ENCODE measurements at regions not wholly inside any gene's neighbourhood (a gene's known extent, or its start where the extent isn't known, plus 50 kb on each side); places are given as distances from the start of the nearest gene placed in this dataset.

DNA sequence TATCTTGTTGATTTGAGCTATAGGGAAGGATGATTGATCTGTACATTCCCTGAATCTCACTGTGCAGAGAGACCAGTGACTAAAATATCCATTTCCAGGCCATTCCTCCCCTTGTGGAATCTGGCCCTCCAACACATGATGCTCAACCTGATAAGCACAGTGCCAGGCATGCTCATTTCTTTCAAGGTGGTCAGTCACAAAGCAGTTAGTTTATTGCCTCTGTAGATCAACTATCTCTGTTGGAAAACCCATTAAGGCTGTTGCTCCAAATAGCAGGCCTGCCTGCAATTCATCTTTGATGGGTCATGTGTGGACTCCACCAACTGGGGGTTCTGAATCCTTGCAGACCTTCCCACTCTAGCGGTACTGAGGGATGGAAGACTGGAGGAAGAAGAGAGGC, 168.6 kb upstream of the FOXK1 start:
- Histone ChIP-seq H3K27ac (no peak overlapping the region), H3K27me3 (replicated peaks) (no peaks in the 10 kb centered on the region), H3K4me3 (ENCODE audit: low read depth, low read length) (no peak overlapping the region), H3K36me3 (replicated peaks) (no peaks in the 10 kb centered on the region)
- no peak for TF ChIP-seq CTCF (IDR thresholded peaks at IDR 0.05; ENCODE audit: low read depth, low read length, missing control alignments)
- in situ Hi-C loops (cut with HindIII; ENCODE audit: low pct_ligation_motif_present, low sequenced_read_pairs), result no loop called here
- DNase-seq, result no peak

DNA sequence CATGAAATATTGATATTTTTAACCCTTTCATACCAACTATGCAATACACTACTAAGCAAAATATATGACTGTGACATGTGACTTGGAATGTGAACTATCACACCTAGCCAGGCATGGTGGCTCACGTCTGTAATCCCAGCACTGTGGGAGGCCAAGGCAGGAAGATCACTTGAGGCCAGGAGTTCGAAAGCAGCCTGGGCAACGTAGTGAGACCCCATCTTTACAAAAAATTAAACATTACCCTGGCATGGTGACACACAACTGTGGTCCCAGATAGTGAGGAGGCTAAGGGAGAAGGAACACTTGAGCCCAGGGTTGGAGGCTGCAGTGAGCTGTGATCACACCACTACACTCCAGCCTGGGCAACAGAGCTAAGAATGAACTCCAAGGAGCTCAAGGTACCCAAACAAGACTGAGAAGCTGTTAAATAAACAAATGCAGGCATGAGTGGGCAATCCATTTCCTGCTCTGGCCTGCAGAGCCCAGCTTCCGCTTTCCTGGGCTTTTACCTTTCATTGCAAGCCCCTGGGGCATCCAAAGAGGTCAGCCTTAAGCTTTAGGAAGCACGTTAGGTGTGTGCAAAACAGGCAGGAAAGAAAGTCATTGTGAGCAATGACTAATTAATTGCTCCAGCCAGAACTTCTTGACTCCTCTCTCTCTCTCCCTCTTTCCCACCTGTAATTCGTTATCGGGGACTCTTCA, 162.1 kb upstream of the FOXK1 start:
- DNase-seq, result no peak
- Histone ChIP-seq H3K4me3 (ENCODE audit: low read depth, low read length) (no peak overlapping the region), H3K36me3 (replicated peaks) (no peaks in the 10 kb centered on the region), H3K27me3 (replicated peaks) (no peaks in the 10 kb centered on the region), H3K27ac (no peak overlapping the region)
- in situ Hi-C loops (cut with HindIII; ENCODE audit: low pct_ligation_motif_present, low sequenced_read_pairs), result no loop called here
- TF ChIP-seq CTCF (IDR thresholded peaks at IDR 0.05; ENCODE audit: low read depth, low read length, missing control alignments), result no peak

GRCh38 chr7:4523219-4523618, 158.9 kb upstream of the FOXK1 start:
- in situ Hi-C loops (cut with HindIII; ENCODE audit: low pct_ligation_motif_present, low sequenced_read_pairs), result no loop called here
- DNase-seq, result no peak
- Histone ChIP-seq H3K27me3 (replicated peaks) (no peaks in the 10 kb centered on the region), H3K27ac (no peak overlapping the region), H3K36me3 (replicated peaks) (no peaks in the 10 kb centered on the region), H3K4me3 (ENCODE audit: low read depth, low read length) (no peak overlapping the region)
- TF ChIP-seq CTCF (IDR thresholded peaks at IDR 0.05; ENCODE audit: low read depth, low read length, missing control alignments), result no peak

GRCh38 chr7:4523873-4524272, 158.2 kb upstream of the FOXK1 start:
- no peak for TF ChIP-seq CTCF (IDR thresholded peaks at IDR 0.05; ENCODE audit: low read depth, low read length, missing control alignments)
- Histone ChIP-seq H3K36me3 (replicated peaks) (no peaks in the 10 kb centered on the region), H3K27ac (no peak overlapping the region), H3K27me3 (replicated peaks) (no peaks in the 10 kb centered on the region), H3K4me3 (ENCODE audit: low read depth, low read length) (no peak overlapping the region)
- in situ Hi-C loops (cut with HindIII; ENCODE audit: low pct_ligation_motif_present, low sequenced_read_pairs), result no loop called here
- no peak for DNase-seq

DNA sequence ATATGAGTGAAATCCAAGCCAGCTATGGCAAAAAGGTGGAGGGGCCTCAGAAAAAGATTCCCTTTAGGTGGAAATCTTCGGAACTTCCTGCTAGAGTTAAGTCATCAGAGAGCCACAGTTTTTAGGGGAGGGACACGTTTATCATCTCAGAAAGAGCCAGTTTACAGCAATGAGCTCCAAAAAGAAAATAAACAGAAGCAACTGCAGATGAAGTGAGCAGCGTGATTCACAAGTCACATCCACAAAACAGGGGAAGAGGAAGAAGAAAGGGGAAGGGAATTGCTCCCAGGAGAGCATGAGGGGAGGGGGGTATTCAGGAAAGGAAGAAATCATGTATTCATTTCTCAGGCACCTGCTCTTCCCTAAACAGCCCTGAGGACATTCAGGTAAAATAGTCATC, 156.2 kb upstream of the FOXK1 start:
- H3K4me3 ChIP-seq (ENCODE audit: low read depth, low read length), result no peak overlapping the region
- in situ Hi-C loops (cut with HindIII; ENCODE audit: low pct_ligation_motif_present, low sequenced_read_pairs), result no loop called here
- H3K27me3 ChIP-seq (replicated peaks), result no peaks in the 10 kb centered on the region
- no peak for DNase-seq
- H3K36me3 ChIP-seq (replicated peaks), result no peaks in the 10 kb centered on the region
- TF ChIP-seq CTCF (IDR thresholded peaks at IDR 0.05; ENCODE audit: low read depth, low read length, missing control alignments), result no peak
- no peak overlapping the region for H3K27ac ChIP-seq
